K562 (cell line): ENCODE measurements at regions not wholly inside any gene's neighbourhood (a gene's known extent, or its start where the extent isn't known, plus 50 kb on each side); places are given as distances from the start of the nearest gene placed in this dataset.
A peak's percentile ranks its signal among the peaks of the same experiment; 100 is the strongest.

Experiments used
- CHD2 ChIP-seq: IDR thresholded peaks from 2 replicates; pipeline ENCODE4 v1.6.1; 2011; ENCODE audit warnings: low read depth, low read length
- ETS2 ChIP-seq: IDR thresholded peaks from 2 replicates; pipeline ENCODE4 v1.6.1; 2016; ENCODE audit warnings: borderline replicate concordance, missing genetic modification characterization, mild to moderate bottlenecking, moderate library complexity, missing compliant biosample characterization; ENCODE audit not compliant: poor library complexity, severe bottlenecking
- HDAC2 ChIP-seq: fragments of 450-650 bp; IDR thresholded peaks from 2 replicates; pipeline ENCODE4 v1.6.1; 2016; ENCODE audit warnings: mild to moderate bottlenecking
- HMBOX1 ChIP-seq: sonication (generic); IDR thresholded peaks from 2 replicates; pipeline ENCODE4 v1.6.1; 2016
- NFIC ChIP-seq: fragments of 450-650 bp; IDR thresholded peaks from 2 replicates; pipeline ENCODE4 v1.6.1; 2017; ENCODE audit warnings: mild to moderate bottlenecking, inconsistent platforms
- PKNOX1 ChIP-seq: fragments of 450-650 bp; IDR thresholded peaks from 2 replicates; pipeline ENCODE4 v1.6.1; 2016
- RREB1 ChIP-seq: fragments of 250-450 bp; sonication (Bioruptor Pico); IDR thresholded peaks from 2 replicates; pipeline ENCODE4 v1.4.0; 2020
- USF1 ChIP-seq: sonication (generic); formaldehyde crosslinking; IDR thresholded peaks from 2 replicates; pipeline ENCODE4 v1.9.0; 2022; ENCODE audit warnings: mild to moderate bottlenecking, missing genetic modification reagents
- XRCC5 ChIP-seq: fragments of 200-400 bp; formaldehyde crosslinking; IDR thresholded peaks from 2 replicates; pipeline ENCODE4 v1.6.1; 2017; ENCODE audit warnings: low read depth, mild to moderate bottlenecking, low read length
- ZBTB17 ChIP-seq: fragments of 450-650 bp; formaldehyde crosslinking; IDR thresholded peaks from 2 replicates; pipeline ENCODE4 v1.4.0; 2020; ENCODE audit warnings: mild to moderate bottlenecking
- ZBTB9 ChIP-seq: fragments of 450-650 bp; formaldehyde crosslinking; IDR thresholded peaks from 2 replicates; pipeline ENCODE4 v1.4.0; 2020; ENCODE audit warnings: mild to moderate bottlenecking, moderate library complexity
- ZKSCAN1 ChIP-seq: fragments of 150-350 bp; IDR thresholded peaks from 2 replicates; pipeline ENCODE4 v1.6.1; 2016; ENCODE audit warnings: low read depth, low read length
- ZNF121 ChIP-seq: sonication (generic); formaldehyde crosslinking; conservative IDR thresholded peaks from 2 replicates; pipeline ENCODE4 v1.8.0; 2022; ENCODE audit warnings: missing genetic modification reagents
- ZNF75A ChIP-seq: fragments of 450-650 bp; formaldehyde crosslinking; IDR thresholded peaks from 2 replicates; pipeline ENCODE4 v1.4.0; 2020; ENCODE audit warnings: mild to moderate bottlenecking
- TF ChIP-seq, protein P1 (sequence below), 2 experiments: fragments of 450-650 bp in 1 of 2; sonication (generic) in 1 of 2; formaldehyde crosslinking in 1 of 2; IDR thresholded peaks in 1 of 2; conservative IDR thresholded peaks in 1 of 2; 2 replicates each; pipeline versions ENCODE4 v1.6.1 to v1.8.1; 2016 to 2023; ENCODE audit warnings: mild to moderate bottlenecking in 2 of 2, moderate library complexity in 2 of 2, inconsistent platforms in 1 of 2, missing genetic modification reagents in 1 of 2
- TF ChIP-seq, protein P2 (sequence below): fragments of 450-650 bp; formaldehyde crosslinking; IDR thresholded peaks from 2 replicates; pipeline ENCODE4 v1.4.0; 2022; ENCODE audit warnings: missing genetic modification characterization

DNA sequence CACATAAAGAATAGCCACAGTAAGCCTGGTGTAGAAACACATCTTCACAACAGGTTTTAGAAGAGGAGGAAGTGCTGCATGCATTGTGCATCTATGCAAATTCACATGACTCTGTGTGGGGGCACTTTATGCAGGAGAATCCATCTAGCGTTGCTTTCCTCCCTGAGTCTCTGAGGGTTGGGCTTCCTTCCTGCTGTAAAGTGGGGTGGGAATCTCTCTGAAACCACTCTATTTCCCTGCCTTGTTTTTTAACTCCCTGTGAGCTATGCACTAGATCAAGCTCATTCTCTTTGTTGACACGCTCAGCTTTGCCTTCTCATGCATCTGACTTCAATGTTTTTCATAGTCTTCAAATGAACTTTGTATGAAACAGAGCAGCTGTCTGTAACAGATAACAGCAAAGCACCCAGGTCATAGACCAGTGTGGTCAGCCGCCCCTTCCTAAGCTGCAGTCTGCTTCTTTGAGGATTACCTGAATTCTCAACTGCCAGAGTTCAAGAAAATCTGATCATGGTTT, 102.7 kb upstream of the DPH5 start (continued):
- TF ChIP-seq RREB1 (CRISPR knock-in tag), result no peak
- peak; percentile 96 for TF ChIP-seq HDAC2
- TF ChIP-seq CHD2, result no peak
- TF ChIP-seq, protein P1, sequence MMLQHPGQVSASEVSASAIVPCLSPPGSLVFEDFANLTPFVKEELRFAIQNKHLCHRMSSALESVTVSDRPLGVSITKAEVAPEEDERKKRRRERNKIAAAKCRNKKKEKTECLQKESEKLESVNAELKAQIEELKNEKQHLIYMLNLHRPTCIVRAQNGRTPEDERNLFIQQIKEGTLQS (IDR thresholded peaks at IDR 0.05), result peak; percentile 45; the same call in 1 of the 2 replicates
- TF ChIP-seq, protein P1 (CRISPR knock-in tag; conservative IDR thresholded peaks at IDR 0.05), result no peak
- no peak for TF ChIP-seq XRCC5
- TF ChIP-seq, protein P2, sequence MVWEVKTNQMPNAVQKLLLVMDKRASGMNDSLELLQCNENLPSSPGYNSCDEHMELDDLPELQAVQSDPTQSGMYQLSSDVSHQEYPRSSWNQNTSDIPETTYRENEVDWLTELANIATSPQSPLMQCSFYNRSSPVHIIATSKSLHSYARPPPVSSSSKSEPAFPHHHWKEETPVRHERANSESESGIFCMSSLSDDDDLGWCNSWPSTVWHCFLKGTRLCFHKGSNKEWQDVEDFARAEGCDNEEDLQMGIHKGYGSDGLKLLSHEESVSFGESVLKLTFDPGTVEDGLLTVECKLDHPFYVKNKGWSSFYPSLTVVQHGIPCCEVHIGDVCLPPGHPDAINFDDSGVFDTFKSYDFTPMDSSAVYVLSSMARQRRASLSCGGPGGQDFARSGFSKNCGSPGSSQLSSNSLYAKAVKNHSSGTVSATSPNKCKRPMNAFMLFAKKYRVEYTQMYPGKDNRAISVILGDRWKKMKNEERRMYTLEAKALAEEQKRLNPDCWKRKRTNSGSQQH (CRISPR knock-in tag), result no peak
- TF ChIP-seq ZKSCAN1, result no peak
- no peak for TF ChIP-seq ZNF121 (CRISPR knock-in tag)
- peak; percentile 64 for TF ChIP-seq PKNOX1
- no peak for TF ChIP-seq ZBTB9 (CRISPR knock-in tag)
- TF ChIP-seq ZBTB17 (CRISPR knock-in tag), result peak; percentile 36; the same call in 1 of the 2 replicates
- peak; percentile 66 for TF ChIP-seq NFIC
- no peak for TF ChIP-seq ZNF75A
- peak; percentile 52; the same call in 1 of the 2 replicates for TF ChIP-seq HMBOX1
- no peak for TF ChIP-seq USF1
- no peak for TF ChIP-seq ETS2 (tag)
